ENCODE measurements at regions not wholly inside any gene's neighbourhood (a gene's known extent, or its start where the extent isn't known, plus 50 kb on each side); places are given as distances from the start of the nearest gene placed in this dataset.

- TF ChIP-seq POLR2A (IDR thresholded peaks at IDR 0.05; ENCODE audit: low read depth, low read length) (no peak), POLR2AphosphoS5 (IDR thresholded peaks at IDR 0.05; ENCODE audit: low read depth, low read length) (no peak)
Measured at GRCh38 chr1:213790565-213790964, 197.2 kb upstream of the PROX1 start.

Data from GM12892 (cell line).